GM12872 (cell line): ENCODE measurements at regions not wholly inside any gene's neighbourhood (a gene's known extent, or its start where the extent isn't known, plus 50 kb on each side); places are given as distances from the start of the nearest gene placed in this dataset.

Experiments
- TF ChIP-seq, protein P1 (sequence below): IDR thresholded peaks from 3 replicates; pipeline ENCODE4 v1.5.1; 2011; ENCODE audit warnings: low read depth, mild to moderate bottlenecking, low read length, moderate library complexity; ENCODE audit not compliant: insufficient read depth

DNA sequence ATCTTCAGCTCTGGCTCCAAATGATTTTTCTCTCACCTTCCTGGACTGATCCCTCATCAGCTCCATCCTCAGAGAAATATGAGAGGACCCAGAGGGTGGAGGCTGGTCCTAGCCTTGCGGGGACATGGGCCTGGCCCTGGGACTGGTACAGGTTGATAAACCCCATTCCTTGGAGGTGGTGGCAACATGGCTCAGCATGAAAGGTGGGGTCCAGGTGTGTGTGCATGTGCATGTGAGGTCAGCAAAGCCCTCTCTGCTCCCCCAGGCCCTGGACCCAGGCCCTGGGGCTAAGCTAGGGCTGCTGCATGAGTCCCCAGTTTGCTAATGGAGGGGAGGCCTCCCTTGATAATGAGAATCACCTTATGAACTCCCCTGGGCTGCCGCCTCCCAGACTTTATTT is 363.1 kb downstream of the MATN1 start:
- TF ChIP-seq, protein P1, sequence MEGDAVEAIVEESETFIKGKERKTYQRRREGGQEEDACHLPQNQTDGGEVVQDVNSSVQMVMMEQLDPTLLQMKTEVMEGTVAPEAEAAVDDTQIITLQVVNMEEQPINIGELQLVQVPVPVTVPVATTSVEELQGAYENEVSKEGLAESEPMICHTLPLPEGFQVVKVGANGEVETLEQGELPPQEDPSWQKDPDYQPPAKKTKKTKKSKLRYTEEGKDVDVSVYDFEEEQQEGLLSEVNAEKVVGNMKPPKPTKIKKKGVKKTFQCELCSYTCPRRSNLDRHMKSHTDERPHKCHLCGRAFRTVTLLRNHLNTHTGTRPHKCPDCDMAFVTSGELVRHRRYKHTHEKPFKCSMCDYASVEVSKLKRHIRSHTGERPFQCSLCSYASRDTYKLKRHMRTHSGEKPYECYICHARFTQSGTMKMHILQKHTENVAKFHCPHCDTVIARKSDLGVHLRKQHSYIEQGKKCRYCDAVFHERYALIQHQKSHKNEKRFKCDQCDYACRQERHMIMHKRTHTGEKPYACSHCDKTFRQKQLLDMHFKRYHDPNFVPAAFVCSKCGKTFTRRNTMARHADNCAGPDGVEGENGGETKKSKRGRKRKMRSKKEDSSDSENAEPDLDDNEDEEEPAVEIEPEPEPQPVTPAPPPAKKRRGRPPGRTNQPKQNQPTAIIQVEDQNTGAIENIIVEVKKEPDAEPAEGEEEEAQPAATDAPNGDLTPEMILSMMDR, result no peak

DNA sequence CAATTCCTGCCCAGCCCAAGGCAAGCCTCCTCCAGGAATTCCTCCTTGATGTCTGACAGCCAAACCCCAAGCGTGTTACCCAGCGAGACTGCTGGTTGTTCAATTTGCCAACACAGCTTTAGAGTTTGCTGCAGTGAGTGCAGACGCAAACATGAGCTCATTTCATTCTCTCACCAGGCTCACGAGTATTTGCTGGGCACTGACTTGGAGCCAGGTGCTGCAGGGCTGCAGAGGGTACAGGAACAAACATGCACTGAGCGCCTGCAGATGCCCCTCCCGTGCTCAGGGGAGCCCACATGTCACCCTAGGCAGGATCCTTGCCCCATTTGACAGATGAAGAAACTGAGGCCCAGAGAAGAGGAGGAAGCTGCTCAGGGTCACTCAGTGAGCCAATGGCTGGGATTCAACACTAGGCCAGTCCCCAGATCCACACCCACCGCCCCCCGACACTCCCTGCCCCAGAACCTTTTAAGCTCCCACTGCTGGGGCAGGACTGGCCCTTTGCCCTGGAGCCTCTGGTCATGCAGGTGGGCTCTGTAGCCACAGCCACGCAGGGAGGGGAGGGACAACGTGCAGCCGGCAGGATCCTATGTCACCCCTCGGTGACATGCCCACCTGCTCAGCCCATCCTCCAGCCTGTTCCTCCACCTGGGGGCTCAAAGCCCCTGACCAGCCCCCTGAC is 363.7 kb downstream of the MATN1 start:
- TF ChIP-seq, protein P1, result no peak

DNA sequence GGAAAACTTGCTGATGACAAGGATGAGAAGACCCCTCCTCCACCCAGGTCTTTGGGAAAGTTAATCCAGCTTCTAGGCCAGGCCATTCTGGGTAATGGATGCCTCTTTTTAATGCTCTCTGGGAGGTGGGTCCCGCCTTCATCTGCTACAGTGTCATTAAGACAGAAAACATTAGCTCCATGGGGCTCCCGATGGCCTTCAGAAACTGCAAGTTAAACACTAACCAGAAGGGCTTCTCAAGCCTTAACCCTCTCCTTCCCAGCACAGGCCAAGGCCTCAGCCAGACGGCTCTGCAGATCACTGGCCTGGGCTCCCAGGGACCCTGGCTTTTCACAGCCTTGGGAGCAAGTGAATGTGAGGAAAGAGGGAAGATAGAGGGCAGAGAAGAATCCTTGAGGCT is 364.9 kb downstream of the MATN1 start:
- TF ChIP-seq, protein P1, result no peak

DNA sequence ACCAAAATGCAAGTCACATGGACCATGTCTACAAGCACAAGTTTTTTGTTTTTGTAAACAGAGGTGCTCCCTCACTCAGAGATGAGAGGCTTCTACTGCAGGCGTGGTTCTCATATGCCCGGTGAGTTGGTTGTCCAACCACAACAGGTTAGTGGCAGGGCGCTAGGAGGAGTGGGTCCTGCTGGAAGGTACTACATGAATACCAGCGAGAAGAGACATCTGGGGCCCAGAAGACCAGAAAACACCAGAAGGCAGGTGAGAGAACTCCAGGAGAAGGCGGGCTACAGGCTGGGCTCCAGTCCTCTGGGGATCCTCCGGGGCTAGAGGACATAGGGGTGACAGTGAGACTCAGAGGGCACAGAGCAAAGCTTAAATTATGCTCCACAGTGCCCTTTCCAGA is 366.5 kb downstream of the MATN1 start:
- TF ChIP-seq, protein P1, result no peak

DNA sequence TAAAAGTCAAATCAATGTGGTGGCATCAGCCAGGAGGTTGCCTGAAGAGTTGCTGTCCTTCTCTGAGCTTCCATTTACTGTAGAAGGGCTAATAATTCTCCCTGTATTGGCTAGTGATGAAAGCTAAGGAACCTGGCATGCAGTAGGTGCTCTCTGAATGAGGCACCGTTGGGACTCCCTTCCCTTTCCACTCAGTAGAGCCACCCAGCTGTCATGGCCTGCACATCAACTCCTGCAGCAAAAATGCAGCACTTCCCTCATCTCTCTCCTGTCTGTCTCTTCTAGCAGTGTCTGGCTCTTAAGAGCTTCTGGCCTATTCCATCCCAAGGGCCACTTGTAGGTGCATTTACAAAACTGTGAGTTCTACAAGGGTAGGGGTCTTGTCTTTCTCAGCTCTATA is 369.0 kb downstream of the MATN1 start:
- TF ChIP-seq, protein P1, result no peak

DNA sequence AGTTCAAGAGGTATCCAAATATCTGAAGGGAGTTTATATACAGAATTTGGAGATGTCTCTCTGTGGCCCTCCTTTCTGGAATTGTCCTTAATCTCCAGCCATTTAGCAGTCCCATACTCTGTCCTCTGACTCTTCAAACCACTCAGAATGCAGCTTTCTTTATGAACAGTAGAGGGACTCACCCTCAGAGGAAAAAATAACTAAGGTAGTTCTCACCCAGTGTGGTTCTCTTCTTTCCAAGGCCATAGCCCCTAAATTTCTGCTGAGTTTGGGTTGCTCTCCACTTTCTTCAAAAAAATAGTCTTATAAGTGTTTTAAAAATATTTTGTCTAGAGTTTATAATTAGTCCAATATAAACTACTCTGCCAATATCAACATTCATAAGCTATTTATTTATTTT is 369.7 kb downstream of the MATN1 start:
- TF ChIP-seq, protein P1, result 0 out of 3 replicates have a peak, but pooled peaks have one; percentile 14

DNA sequence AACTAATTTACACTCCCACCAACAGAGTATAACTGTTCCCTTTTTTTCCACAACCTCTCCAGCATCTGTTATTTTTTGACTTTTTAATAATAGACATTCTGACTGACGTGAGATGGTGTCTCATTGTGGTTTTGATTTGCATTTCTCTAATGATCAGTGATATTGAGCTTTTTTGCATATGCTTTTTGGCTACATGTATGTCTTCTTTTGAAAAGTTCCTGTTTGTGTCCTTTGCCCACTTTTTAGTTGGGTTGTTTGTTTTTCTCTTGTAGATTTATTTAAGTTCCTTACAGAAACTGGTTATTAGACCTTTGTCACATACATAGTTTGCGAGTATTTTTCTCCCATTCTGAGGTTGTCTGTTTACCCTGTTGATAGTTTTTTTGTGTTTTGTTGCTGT is 375.2 kb downstream of the MATN1 start:
- TF ChIP-seq, protein P1, result no peak
